ENCODE measurements at regions not wholly inside any gene's neighbourhood (a gene's known extent, or its start where the extent isn't known, plus 50 kb on each side); places are given as distances from the start of the nearest gene placed in this dataset.

DNA sequence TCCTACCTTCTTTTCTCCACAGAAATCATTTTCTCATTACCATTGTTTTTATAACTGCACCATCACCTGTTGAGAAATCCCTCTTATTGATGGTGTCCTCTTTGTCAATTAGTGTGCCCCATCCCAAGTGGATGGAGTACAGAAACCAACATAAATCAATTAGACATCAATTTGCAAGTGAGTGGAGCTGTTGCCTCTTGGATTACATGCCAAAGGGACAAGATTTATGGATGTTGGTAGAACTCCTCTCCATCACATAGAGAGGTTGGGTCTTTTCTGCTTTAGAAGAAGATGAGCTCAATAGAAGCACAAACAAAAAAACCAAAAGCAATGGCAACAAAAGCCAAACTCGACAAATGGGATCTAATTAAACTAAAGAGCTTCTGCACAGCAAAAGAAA is 973.5 kb downstream of the CDH11 start:
- TF ChIP-seq, protein P1, sequence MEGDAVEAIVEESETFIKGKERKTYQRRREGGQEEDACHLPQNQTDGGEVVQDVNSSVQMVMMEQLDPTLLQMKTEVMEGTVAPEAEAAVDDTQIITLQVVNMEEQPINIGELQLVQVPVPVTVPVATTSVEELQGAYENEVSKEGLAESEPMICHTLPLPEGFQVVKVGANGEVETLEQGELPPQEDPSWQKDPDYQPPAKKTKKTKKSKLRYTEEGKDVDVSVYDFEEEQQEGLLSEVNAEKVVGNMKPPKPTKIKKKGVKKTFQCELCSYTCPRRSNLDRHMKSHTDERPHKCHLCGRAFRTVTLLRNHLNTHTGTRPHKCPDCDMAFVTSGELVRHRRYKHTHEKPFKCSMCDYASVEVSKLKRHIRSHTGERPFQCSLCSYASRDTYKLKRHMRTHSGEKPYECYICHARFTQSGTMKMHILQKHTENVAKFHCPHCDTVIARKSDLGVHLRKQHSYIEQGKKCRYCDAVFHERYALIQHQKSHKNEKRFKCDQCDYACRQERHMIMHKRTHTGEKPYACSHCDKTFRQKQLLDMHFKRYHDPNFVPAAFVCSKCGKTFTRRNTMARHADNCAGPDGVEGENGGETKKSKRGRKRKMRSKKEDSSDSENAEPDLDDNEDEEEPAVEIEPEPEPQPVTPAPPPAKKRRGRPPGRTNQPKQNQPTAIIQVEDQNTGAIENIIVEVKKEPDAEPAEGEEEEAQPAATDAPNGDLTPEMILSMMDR (IDR thresholded peaks at IDR 0.05) = no peak
- WGBS, 2 donors = 53 to 76% methylated on average over 1 of the region's 1 CpG
- no peak overlapping the region for H3K4me3 ChIP-seq
- FAIRE-seq (no peak), ATAC-seq (no peak), DNase-seq (no peak)
- no peaks in the 10 kb centered on the region for H3K27me3 ChIP-seq
- intact Hi-C loops (cut with DNase I) = no loop called here
- H3K9me3 ChIP-seq = no peaks in the 10 kb centered on the region
- H3K4me1 ChIP-seq = no peaks in the 10 kb centered on the region
- H3K27ac ChIP-seq = no peak overlapping the region
- no peaks in the 10 kb centered on the region for H3K36me3 ChIP-seq

DNA sequence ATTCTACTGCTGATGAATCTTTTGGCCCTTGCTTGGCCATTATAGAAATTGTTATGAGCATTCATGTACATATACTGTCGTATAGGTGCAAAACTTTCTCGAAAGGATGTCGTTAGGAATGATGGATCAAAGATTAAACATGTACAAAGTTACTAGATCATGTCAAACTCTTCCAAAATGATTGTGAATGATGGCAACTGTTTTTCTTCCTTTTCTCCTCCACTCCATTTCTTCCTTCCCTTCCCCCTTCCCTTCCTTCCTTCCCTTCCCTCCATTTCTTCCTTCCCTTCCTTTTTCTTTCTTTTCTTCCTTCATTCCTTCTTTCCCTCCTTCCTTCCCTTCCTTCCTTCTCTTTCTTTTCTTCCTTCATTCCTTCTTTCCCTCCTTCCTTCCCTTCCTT is 973.9 kb downstream of the CDH11 start:
- FAIRE-seq (no peak), DNase-seq (no peak), ATAC-seq (no peak)
- H3K4me1 ChIP-seq = no peaks in the 10 kb centered on the region
- H3K27ac ChIP-seq = no peak overlapping the region
- intact Hi-C loops (cut with DNase I) = no loop called here
- no peaks in the 10 kb centered on the region for H3K9me3 ChIP-seq
- no peaks in the 10 kb centered on the region for H3K36me3 ChIP-seq
- TF ChIP-seq, protein P1 (IDR thresholded peaks at IDR 0.05) = no peak
- 65 to 78% methylated on average over 3 of the region's 3 CpGs for WGBS, 2 donors
- no peaks in the 10 kb centered on the region for H3K27me3 ChIP-seq
- no peak overlapping the region for H3K4me3 ChIP-seq

DNA sequence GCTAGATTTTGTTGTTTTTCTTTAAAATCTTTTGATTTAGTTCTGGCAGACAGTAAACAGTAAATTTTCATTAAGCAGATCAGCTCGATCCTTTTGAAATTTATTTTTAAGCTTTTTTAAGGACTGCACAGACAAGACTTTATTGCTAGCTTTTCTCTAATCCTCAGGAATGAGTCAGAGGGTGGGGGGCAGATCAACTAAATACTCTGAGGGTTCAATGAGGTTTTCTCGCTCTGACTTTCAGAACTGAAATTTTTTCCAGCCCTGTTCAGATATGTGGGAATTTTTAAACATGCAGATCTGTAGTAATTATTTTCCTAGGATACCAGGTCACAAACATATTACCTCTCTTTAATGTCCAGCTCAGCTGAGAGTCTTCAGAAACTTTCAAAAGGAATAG is 977.2 kb downstream of the CDH11 start:
- WGBS, 2 donors = 54 to 58% methylated on average over 2 of the region's 2 CpGs
- FAIRE-seq (no peak), DNase-seq (no peak), ATAC-seq (no peak)
- TF ChIP-seq, protein P1 (IDR thresholded peaks at IDR 0.05) = no peak
- H3K36me3 ChIP-seq = no peaks in the 10 kb centered on the region
- H3K4me3 ChIP-seq = no peak overlapping the region
- H3K27me3 ChIP-seq = no peaks in the 10 kb centered on the region
- no peaks in the 10 kb centered on the region for H3K4me1 ChIP-seq
- intact Hi-C loops (cut with DNase I) = no loop called here
- no peaks in the 10 kb centered on the region for H3K9me3 ChIP-seq
- no peak overlapping the region for H3K27ac ChIP-seq

DNA sequence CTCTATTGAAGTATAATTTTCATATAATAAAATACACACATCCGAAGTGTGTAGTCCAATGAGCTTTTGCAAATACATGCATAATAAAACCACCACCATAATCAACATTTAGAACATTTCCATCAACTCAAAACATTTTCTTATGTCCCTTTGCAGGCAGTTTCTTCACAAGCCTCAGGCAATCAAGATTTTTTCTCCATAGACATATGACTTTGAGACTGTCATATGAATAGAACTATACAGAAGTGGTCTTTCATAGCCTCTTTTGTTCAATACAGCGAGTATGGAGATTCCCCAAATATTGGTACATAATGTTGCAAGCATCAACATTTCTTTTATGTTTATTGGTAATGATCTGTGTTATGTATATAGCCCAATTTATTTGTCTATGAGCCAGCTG is 983.2 kb downstream of the CDH11 start:
- Histone ChIP-seq H3K9me3 (no peaks in the 10 kb centered on the region), H3K27me3 (no peaks in the 10 kb centered on the region), H3K27ac (no peak overlapping the region), H3K36me3 (no peaks in the 10 kb centered on the region), H3K4me1 (no peaks in the 10 kb centered on the region), H3K4me3 (no peak overlapping the region)
- no peak for ATAC-seq
- TF ChIP-seq, protein P1 (IDR thresholded peaks at IDR 0.05) = no peak
- FAIRE-seq = no peak
- intact Hi-C loops (cut with DNase I) = no loop called here
- 65 to 78% methylated on average over 2 of the region's 2 CpGs for WGBS, 2 donors
- DNase-seq = no peak

DNA sequence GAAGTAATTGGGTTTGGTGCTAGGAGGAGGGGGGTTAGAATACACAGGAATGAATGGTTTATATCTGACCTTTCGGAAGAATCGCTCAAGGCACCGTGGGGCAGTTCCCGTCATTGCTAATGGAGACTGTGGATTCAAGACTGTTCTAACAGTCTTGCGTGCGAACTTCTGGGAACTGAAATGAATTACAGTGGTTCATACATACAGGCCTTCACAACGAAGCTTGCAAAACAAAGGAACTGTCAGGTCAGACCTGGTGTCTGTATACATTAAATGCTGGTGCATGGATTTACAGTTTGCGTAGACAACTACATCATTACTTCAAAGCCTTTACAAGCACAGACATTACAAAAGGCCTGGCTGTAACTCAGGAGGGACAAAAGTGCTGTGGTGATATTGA is 983.9 kb downstream of the CDH11 start:
- ATAC-seq (no peak), FAIRE-seq (no peak), DNase-seq (no peak)
- H3K36me3 ChIP-seq = no peaks in the 10 kb centered on the region
- no peak overlapping the region for H3K27ac ChIP-seq
- H3K4me3 ChIP-seq = no peak overlapping the region
- no peaks in the 10 kb centered on the region for H3K27me3 ChIP-seq
- TF ChIP-seq, protein P1 (IDR thresholded peaks at IDR 0.05) = no peak
- intact Hi-C loops (cut with DNase I) = no loop called here
- WGBS, 2 donors = 86 to 90% methylated on average over 8 of the region's 8 CpGs
- H3K4me1 ChIP-seq = no peaks in the 10 kb centered on the region
- H3K9me3 ChIP-seq = no peaks in the 10 kb centered on the region

All from pancreas (tissue), 10 donors.